Neuronal stem cell (in vitro differentiated cells): ENCODE measurements at regions not wholly inside any gene's neighbourhood (a gene's known extent, or its start where the extent isn't known, plus 50 kb on each side); places are given as distances from the start of the nearest gene placed in this dataset.

Experiments
- DNase-seq: peaks from one replicate; pipeline ENCODE4 v3.0.0-alpha.2; 2013; ENCODE audit warnings: low spot score
- H2AFZ ChIP-seq: one replicate; pipeline ENCODE4 v1.6.1; 2013; ENCODE audit warnings: mild to moderate bottlenecking, low read length, inconsistent platforms
- H2AK5ac ChIP-seq: 2 replicates; pipeline ENCODE4 v1.6.1; 2013; ENCODE audit warnings: low read depth, mild to moderate bottlenecking, inconsistent platforms, low read length, moderate library complexity, mixed read lengths
- H2BK120ac ChIP-seq: 2 replicates; pipeline ENCODE4 v1.6.1; 2013; ENCODE audit warnings: low read depth, mild to moderate bottlenecking, inconsistent platforms, low read length, moderate library complexity, mixed read lengths
- H2BK12ac ChIP-seq: one replicate; pipeline ENCODE4 v1.6.1; 2013; ENCODE audit warnings: low read length, inconsistent platforms
- H2BK15ac ChIP-seq: 2 replicates; pipeline ENCODE4 v1.6.1; 2013; ENCODE audit warnings: mild to moderate bottlenecking, low read length, inconsistent platforms, mixed read lengths
- H2BK5ac ChIP-seq: one replicate; pipeline ENCODE4 v1.6.1; 2013; ENCODE audit warnings: inconsistent platforms, mild to moderate bottlenecking, low read length, moderate library complexity
- H3K14ac ChIP-seq: one replicate; pipeline ENCODE4 v1.6.1; 2013; ENCODE audit warnings: low read length, inconsistent platforms
- H3K18ac ChIP-seq: 2 replicates; pipeline ENCODE4 v1.6.1; 2013; ENCODE audit warnings: low read length, inconsistent platforms
- H3K23ac ChIP-seq: 2 replicates; pipeline ENCODE4 v1.6.1; 2013; ENCODE audit warnings: low read depth, mild to moderate bottlenecking, mixed read lengths, low read length, inconsistent platforms; ENCODE audit not compliant: poor library complexity
- H3K27ac ChIP-seq: replicated peaks from 3 replicates; pipeline ENCODE4 v1.5.1; 2013; ENCODE audit warnings: low read length, inconsistent platforms
- H3K27me3 ChIP-seq, 3 experiments: 2 replicates each; pipeline ENCODE4 v1.6.1; 2013; ENCODE audit warnings: low read length in 3 of 3, mild to moderate bottlenecking in 2 of 3, inconsistent platforms in 1 of 3, low read depth in 1 of 3, mixed read lengths in 1 of 3, moderate library complexity in 1 of 3; ENCODE audit not compliant: control insufficient read depth in 3 of 3, insufficient read depth in 3 of 3
- H3K36me3 ChIP-seq, 2 donors: replicated peaks in 1 of 2; 2 replicates each; pipeline ENCODE4 v1.6.1; 2013; ENCODE audit warnings: low read length in 2 of 2; ENCODE audit not compliant: control insufficient read depth in 2 of 2, insufficient read depth in 2 of 2
- H3K4ac ChIP-seq: 2 replicates; pipeline ENCODE4 v1.6.1; 2013; ENCODE audit warnings: inconsistent platforms, mild to moderate bottlenecking, low read length, moderate library complexity
- H3K4me1 ChIP-seq, 2 donors: 1 replicate in 1 of 2; 2 replicates in 1 of 2; pipeline ENCODE4 v1.6.1; 2013; ENCODE audit warnings: low read length in 2 of 2, low read depth in 1 of 2; ENCODE audit not compliant: control insufficient read depth in 2 of 2, insufficient read depth in 1 of 2
- H3K4me2 ChIP-seq: one replicate; pipeline ENCODE4 v1.6.1; 2013; ENCODE audit warnings: mild to moderate bottlenecking, low read length, inconsistent platforms; ENCODE audit not compliant: insufficient read depth, poor library complexity, severe bottlenecking
- H3K4me3 ChIP-seq, 2 donors: 2 replicates each; pipeline ENCODE4 v1.5.1; 2013; ENCODE audit warnings: low read length in 2 of 2, mild to moderate bottlenecking in 2 of 2, inconsistent platforms in 1 of 2, moderate library complexity in 1 of 2
- H3K79me1 ChIP-seq: one replicate; pipeline ENCODE4 v1.6.1; 2013; ENCODE audit warnings: low read depth, mild to moderate bottlenecking, inconsistent platforms, low read length, moderate library complexity
- H3K9ac ChIP-seq: one replicate; pipeline ENCODE4 v1.6.1; 2013; ENCODE audit warnings: mild to moderate bottlenecking, low read depth, low read length, inconsistent platforms; ENCODE audit not compliant: poor library complexity
- H3K9me3 ChIP-seq, 2 donors: replicated peaks in 1 of 2; 2 replicates each; pipeline versions ENCODE3 to v1.6.1; 2013; ENCODE audit warnings: low read length in 2 of 2, mild to moderate bottlenecking in 2 of 2, inconsistent platforms in 1 of 2, low read depth in 1 of 2, mixed read lengths in 1 of 2, moderate library complexity in 1 of 2; ENCODE audit not compliant: control insufficient read depth in 2 of 2, insufficient read depth in 1 of 2
- H4K8ac ChIP-seq: one replicate; pipeline ENCODE4 v1.6.1; 2013; ENCODE audit warnings: low read depth, mild to moderate bottlenecking, inconsistent platforms, low read length, moderate library complexity
- H4K91ac ChIP-seq: one replicate; pipeline ENCODE4 v1.6.1; 2013; ENCODE audit warnings: low read length, low read depth, mild to moderate bottlenecking, inconsistent platforms; ENCODE audit not compliant: poor library complexity
- WGBS, 2 donors: extraction: QIAGEN DNeasy Blood & Tissue Kit; methylation state at CpG; one replicate each; pipeline ENCODE4 v1.1.7; 2013; ENCODE audit warnings: missing lambda C conversion rate in 2 of 2, mixed read lengths in 1 of 2; ENCODE audit not compliant: insufficient read length in 2 of 2, insufficient replicate concordance in 1 of 2; ENCODE audit errors: extremely low coverage in 2 of 2; 5-methylcytosine and 5-hydroxymethylcytosine counted together

DNA sequence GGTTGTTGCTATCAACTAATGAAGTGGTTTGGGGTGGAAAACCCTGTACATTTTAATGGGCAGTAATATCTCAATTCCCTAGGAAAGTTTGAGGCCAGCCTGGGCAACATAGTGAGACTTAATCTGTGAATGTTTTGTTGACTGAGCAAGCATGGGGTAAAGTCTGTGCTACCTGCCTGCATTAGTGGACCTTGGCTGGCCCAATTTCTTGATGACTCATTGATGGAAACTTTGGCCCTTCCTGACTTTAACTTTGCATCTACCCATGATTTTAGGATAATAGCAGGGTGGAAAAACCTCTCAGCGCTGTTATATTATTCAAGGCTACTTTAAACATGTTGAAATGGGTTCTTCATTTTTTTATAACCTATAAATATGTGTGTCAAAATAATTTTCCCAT is 389.4 kb upstream of the RORB start:
- no peak overlapping the region for H3K4me3 ChIP-seq
- H3K23ac ChIP-seq: no peak overlapping the region
- no peak overlapping the region for H3K4ac ChIP-seq
- H3K79me1 ChIP-seq: no peaks in the 10 kb centered on the region
- H3K9me3 ChIP-seq: no peaks in the 10 kb centered on the region
- no peak overlapping the region for H2BK12ac ChIP-seq
- DNase-seq: no peak
- no peaks in the 10 kb centered on the region for H3K36me3 ChIP-seq
- H3K14ac ChIP-seq: no peak overlapping the region
- no peak overlapping the region for H4K8ac ChIP-seq
- no peak overlapping the region for H3K18ac ChIP-seq
- no CpG with 5 or more reads among the region's 1 CpG for WGBS, 2 donors
- H3K27ac ChIP-seq: no peak overlapping the region
- no peak overlapping the region for H3K9ac ChIP-seq
- H2BK120ac ChIP-seq: no peak overlapping the region
- H3K27me3 ChIP-seq: no peaks in the 10 kb centered on the region
- H3K4me1 ChIP-seq: no peaks in the 10 kb centered on the region
- H2BK5ac ChIP-seq: no peak overlapping the region
- H2AK5ac ChIP-seq: no peak overlapping the region
- no peak overlapping the region for H4K91ac ChIP-seq
- H2BK15ac ChIP-seq: no peak overlapping the region
- no peak overlapping the region for H2AFZ ChIP-seq
- no peak overlapping the region for H3K4me2 ChIP-seq

GRCh38 chr9:74115976-74116375 is 381.2 kb upstream of the RORB start:
- H2AFZ ChIP-seq: no peak overlapping the region
- H3K27ac ChIP-seq: no peak overlapping the region
- no peak overlapping the region for H4K91ac ChIP-seq
- no peak for DNase-seq
- no peaks in the 10 kb centered on the region for H3K4me1 ChIP-seq
- H3K27me3 ChIP-seq: no peaks in the 10 kb centered on the region
- H2BK15ac ChIP-seq: no peak overlapping the region
- no peaks in the 10 kb centered on the region for H3K9me3 ChIP-seq
- H2BK120ac ChIP-seq: no peak overlapping the region
- no CpG with 5 or more reads among the region's 6 CpGs for WGBS, 2 donors
- H4K8ac ChIP-seq: no peak overlapping the region
- H3K79me1 ChIP-seq: no peaks in the 10 kb centered on the region
- H3K9ac ChIP-seq: no peak overlapping the region
- no peak overlapping the region for H3K4me3 ChIP-seq
- no peak overlapping the region for H2BK12ac ChIP-seq
- no peak overlapping the region for H2BK5ac ChIP-seq
- no peak overlapping the region for H3K4me2 ChIP-seq
- no peak overlapping the region for H3K14ac ChIP-seq
- H3K4ac ChIP-seq: no peak overlapping the region
- H2AK5ac ChIP-seq: no peak overlapping the region
- no peak overlapping the region for H3K18ac ChIP-seq
- H3K36me3 ChIP-seq: no peaks in the 10 kb centered on the region
- no peak overlapping the region for H3K23ac ChIP-seq

DNA sequence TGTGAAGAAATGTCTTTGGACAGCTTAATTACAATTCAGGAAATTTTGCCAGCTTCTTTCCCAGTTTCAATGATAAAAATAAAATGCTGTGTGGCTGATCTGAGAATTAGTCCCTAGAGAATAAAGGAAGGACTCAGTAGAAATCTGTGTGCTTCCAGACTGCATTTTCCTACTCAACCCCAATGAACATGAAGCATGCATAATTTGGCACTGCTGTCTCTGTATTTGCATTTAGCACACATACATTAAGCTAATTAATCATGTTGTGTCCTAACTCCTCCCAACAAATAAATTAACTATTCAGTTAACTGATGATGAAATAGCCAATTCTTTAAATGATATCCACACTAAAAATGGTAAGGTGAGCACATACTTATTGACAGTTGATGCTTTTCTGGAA is 380.0 kb upstream of the RORB start:
- Histone ChIP-seq H3K9ac (no peak overlapping the region), H4K8ac (no peak overlapping the region), H3K79me1 (no peaks in the 10 kb centered on the region), H3K4ac (no peak overlapping the region), H3K4me3 (no peak overlapping the region), H3K27ac (no peak overlapping the region), H3K9me3 (no peaks in the 10 kb centered on the region), H2BK5ac (no peak overlapping the region), H3K4me2 (no peak overlapping the region), H2BK15ac (no peak overlapping the region), H4K91ac (no peak overlapping the region), H2AFZ (no peak overlapping the region), H2BK12ac (no peak overlapping the region), H3K14ac (no peak overlapping the region), H2AK5ac (no peak overlapping the region), H3K23ac (no peak overlapping the region), H3K27me3 (no peaks in the 10 kb centered on the region), H3K36me3 (no peaks in the 10 kb centered on the region), H3K4me1 (no peaks in the 10 kb centered on the region), H2BK120ac (no peak overlapping the region), H3K18ac (no peak overlapping the region)
- DNase-seq: no peak

GRCh38 chr9:74117731-74118130 is 379.4 kb upstream of the RORB start:
- H4K91ac ChIP-seq: no peak overlapping the region
- no peak for DNase-seq
- H3K18ac ChIP-seq: no peak overlapping the region
- no peak overlapping the region for H2BK12ac ChIP-seq
- no peaks in the 10 kb centered on the region for H3K36me3 ChIP-seq
- H3K27ac ChIP-seq: no peak overlapping the region
- H3K9me3 ChIP-seq: no peaks in the 10 kb centered on the region
- no peaks in the 10 kb centered on the region for H3K79me1 ChIP-seq
- no CpG with 5 or more reads among the region's 3 CpGs for WGBS, 2 donors
- H2AK5ac ChIP-seq: no peak overlapping the region
- H2BK15ac ChIP-seq: no peak overlapping the region
- no peak overlapping the region for H4K8ac ChIP-seq
- H3K4ac ChIP-seq: no peak overlapping the region
- no peak overlapping the region for H3K4me2 ChIP-seq
- H2AFZ ChIP-seq: no peak overlapping the region
- no peak overlapping the region for H3K23ac ChIP-seq
- H3K14ac ChIP-seq: no peak overlapping the region
- H2BK120ac ChIP-seq: no peak overlapping the region
- H3K4me1 ChIP-seq: no peaks in the 10 kb centered on the region
- H3K4me3 ChIP-seq: no peak overlapping the region
- H3K9ac ChIP-seq: no peak overlapping the region
- H3K27me3 ChIP-seq: no peaks in the 10 kb centered on the region
- no peak overlapping the region for H2BK5ac ChIP-seq
